HG02970 (cell line): ENCODE measurements at regions not wholly inside any gene's neighbourhood (a gene's known extent, or its start where the extent isn't known, plus 50 kb on each side); places are given as distances from the start of the nearest gene placed in this dataset.
"Not testable (repeated sequence)": the region's sequence is repeated elsewhere in the genome, so short reads cannot be mapped to it uniquely, and the experiment has no call there.

Source experiments
- ATAC-seq: cut with Tn5 transposase; IDR thresholded peaks from one replicate; pipeline ENCODE4 v1.9.1; 2021; ENCODE audit warnings: mild to moderate bottlenecking, moderate library complexity, moderate number of reproducible peaks; ENCODE audit not compliant: unreplicated experiment, low FRiP score

DNA sequence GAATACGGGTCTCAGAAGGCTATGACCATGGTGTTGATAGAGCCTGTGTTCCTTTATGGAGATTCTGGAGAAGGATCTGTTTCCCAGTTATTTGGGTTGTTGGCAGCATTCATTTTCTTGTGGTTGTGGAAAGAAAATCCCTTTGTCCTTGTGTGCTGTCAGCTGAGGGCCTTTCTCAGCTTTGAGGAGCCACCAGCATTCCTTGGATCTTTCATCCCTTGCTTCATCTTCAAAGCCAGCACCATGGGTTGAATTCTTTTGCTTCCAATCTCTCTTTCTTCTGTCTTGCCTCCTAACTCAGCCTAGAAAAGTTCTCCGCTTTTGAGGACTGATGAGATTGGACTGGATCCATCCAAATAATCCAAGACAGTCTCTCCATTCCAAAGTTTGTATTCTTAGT lies 103.2 kb upstream of the MMADHC start:
- ATAC-seq: no peak

DNA sequence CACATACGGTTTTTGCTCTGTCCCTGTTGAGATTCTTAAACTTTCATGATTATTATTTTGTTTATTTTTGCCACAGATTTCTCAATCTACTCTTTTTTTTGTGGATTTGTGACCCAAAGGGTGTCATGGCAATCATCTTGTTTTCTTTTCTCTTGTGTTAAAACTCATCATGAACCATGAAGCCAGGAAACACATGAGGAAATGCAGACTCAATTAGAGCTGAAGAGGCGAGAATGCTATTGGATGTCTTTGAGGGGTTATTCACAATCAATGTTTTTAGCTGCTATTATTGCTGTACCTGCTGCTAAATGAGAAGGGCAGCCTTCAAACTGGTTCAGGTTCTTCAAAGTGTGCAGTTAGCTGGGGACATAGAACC lies 99.5 kb upstream of the MMADHC start:
- no peak for ATAC-seq

DNA sequence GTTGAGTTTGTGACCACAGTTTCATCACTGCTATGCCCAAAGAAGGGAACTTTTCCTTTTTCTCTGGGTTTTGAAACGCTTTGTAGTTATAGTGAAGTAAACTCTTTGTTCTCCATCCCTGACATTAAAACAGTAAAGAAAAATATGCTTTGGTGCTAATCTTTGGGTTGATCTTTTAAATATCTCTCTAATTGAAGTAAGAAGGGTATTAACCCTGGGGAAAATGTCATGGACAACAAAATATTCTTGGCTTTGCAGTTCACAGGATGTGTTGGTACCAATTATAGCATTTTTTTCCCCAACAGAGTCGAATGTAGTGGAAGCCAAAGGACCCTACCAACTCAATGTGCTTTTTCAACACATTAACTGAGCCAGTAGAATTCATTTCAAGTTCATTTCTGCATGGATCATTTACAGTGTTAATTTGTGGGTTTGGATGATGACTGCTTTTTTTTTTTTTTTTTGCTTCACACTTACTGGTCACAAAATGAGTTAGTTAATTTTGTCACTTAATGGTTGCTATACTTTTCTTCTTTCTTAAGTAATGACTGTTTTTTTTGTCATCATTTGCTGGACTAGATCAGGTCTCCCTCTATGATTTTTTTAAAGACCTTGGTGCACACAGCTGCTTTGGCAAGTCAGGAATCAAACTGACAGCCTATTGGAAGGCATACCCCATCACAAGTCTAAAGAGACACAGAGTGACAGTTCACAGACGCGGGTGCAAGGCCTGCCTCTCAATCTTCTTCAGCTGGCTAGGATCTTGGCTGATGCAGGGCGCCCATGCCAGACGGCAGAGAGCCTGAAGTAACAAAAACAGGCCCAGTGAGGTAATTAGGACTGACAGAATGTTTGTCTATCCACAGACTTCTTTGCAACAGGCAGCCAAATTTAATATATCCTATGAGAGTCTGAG lies 98.8 kb upstream of the MMADHC start:
- ATAC-seq: no peak

DNA sequence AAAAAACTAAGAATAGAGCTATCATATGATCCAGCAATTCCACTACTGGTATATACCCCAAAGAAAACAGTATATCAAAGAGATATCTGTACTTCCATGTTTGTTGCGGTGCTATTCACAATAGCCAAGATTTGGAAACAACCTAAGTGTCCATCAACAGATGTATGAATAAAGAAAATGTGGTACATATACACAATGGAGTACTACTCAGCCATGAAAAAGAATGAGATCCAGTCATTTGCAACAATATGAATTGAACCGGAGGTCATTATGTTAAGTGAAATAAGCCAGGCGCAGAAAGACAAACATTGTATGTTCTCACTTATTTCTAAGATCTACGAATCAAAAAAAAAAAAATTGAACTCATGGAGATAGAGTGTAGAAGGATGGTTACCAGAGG lies 97.8 kb upstream of the MMADHC start:
- not testable (repeated sequence) for ATAC-seq

DNA sequence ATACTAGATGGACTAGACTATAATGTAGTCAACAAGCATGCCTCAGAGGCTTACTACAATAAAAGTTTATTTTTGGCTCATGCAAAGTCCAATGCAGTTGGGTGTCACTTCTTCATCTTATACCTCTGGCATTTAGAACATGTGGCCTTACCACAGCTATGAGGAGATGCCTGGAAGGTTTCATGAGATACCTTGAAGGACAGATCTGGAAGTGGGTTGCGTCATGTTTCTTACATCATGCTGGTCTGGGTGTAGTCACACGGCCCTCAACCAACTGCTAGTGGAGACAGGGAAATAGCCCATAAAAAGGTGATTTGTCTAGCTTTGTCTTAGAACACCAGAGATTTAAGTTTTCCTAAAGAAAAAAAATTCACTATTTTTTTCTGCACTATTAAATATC lies 91.7 kb upstream of the MMADHC start:
- ATAC-seq: no peak

DNA sequence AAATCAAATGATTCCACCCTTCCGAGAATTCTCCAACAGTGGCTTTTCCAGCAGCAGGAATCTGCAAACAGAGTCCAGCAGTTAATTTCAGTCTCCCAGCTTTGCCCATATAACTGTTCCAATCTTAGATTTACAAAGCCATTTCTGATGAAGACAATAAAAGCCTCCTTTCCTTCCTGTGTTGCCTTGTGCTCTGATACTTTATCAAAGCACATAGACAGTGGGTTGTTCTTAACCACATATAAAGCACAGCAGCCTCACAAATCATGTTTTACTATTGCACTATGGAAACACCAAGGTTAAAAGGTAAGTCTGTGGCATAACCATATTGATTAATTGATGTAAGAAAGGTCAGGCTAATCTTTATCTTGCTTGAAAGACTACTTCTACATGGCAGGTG lies 89.8 kb upstream of the MMADHC start:
- no peak for ATAC-seq

DNA sequence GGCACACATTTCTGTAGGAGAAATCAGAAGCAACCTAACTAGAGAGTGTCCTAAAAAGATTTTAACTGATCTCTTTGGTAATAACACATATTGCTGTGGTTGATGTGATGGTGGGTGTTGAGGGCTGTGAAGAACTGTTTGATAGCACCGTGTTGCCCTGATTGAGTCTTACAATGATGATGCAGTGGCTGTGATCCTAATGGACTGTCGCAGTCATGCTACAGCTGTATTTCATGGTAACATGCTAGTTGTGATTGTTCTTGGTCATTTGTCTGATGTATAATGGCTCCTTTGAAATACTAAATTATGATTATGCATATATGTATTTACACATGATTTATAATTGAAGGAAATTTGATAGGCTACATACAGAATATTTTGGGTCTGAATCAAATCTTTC lies 82.5 kb upstream of the MMADHC start:
- no peak for ATAC-seq

DNA sequence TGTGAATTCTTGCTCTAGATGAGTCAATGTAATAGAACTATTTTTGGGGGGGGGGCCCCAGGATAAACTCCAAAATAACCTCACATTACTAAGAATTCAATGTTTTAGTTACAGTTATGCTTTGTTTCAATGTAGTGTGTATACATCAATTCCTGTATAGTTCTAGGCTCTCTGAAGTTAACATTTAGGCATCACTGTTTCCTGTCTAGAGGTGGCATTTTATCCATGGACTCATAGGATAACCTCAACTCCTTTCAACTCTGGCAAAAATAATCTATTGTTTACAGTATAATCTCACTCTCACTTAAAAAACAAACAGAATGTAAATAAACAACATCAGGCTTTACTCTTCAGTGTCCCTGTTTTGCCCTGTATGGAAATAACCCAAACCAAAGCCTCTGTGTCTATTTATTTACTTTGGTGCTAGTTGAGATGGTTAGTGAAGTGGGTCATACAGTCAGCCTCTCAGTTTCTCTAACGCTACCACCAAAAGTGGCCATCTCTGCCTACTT lies 79.3 kb upstream of the MMADHC start:
- no peak for ATAC-seq

DNA sequence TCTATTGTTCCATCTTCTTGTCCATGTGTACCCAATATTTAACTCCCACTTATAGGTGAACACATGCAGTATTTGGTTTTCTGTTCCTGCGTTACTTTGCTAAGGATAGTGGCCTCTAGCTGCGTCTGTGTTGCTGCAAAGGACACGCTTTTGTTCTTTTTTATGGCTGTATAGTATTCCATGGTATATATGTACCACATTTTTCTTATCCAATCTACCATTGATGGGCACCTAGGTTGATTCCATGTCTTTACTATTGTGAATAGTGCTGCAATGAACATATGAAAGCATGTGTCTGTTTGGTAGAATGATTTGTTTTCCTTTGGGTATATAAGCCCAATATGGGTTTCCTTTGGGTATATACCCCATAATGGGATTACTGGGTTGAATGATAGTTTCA lies 77.3 kb upstream of the MMADHC start:
- ATAC-seq: no peak

DNA sequence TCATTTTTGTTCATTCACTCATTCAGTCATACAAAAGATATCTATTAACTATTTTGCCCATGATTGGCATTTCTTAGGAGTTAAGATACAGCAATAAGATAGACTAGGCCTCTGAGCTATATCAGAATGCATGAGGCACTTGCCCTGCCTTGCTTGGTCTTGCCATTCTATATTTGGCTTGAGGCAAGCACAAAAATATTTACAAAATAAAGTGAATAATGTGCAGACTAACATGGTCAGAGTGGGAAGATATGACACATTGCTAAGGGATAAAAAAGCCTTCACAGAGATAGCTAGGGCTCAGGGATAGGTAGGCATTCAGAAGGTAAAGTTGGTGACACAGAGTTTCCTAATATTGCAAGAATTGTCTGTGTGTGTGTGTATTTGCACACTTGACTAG lies 75.0 kb upstream of the MMADHC start:
- ATAC-seq: no peak

DNA sequence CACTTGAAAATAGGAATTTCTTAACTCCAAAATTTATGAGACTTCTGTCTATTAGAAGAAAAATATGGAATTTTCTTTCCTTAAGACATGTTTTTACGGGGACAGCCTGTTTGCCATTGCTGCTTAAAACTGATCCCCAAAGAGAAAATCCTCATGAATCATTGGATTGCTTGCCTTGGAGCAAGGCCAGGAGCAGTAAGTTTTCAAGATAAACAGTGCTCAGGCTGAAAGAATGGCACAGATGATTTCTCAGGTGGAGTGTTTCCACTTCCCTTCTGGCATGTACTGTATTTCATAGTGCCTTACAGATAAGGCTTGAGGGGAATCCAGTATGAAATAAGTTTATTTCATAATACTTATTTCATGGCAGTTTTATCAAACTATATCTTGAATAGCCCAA lies 74.3 kb upstream of the MMADHC start:
- ATAC-seq: no peak

DNA sequence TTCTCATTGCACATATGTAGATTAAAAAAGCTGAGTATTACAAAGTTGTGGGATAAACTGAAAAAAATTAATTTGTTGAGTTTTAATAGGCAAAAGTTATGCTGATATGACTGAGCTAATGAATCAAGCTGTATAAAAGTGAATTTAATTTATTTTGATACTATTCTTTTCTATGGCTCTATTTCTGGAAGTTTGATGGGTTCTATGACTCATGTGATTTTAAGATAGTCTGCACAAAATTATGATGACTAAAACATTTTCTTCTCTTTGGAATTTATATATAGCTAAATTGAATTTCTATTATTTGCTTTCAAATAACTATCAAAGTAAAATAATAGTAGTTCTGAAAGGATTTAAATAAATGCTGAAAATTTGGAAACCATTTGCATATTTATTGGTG lies 71.0 kb upstream of the MMADHC start:
- no peak for ATAC-seq

DNA sequence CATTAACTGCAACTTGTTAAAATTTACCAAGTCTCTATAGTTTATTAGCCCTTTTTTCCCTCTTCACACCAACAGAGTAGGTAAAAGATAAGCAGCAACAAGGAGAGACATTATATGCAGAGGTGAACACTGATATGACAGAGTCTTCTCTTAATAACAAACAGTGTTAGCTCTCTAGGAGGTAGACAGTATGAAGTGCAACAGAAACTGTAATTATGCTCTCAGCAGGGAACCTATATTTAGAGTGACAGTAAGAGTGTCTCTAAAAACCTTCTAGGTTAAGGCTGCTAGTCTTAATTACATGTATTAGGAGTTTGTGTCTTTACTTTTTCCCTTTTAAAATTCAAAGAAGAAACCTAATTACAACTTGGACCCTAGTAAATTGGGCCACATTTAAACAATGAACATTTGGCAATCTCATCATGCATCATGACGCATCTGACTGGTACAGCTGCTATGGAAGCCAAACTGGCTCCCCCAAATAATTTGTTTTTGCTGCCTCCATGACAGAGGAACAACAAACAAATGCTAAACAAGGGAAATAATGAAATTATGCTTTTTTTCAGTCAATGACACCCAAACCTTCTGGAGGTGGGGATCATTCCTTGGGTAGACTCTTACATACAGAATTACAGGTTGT lies 69.9 kb upstream of the MMADHC start:
- no peak for ATAC-seq

DNA sequence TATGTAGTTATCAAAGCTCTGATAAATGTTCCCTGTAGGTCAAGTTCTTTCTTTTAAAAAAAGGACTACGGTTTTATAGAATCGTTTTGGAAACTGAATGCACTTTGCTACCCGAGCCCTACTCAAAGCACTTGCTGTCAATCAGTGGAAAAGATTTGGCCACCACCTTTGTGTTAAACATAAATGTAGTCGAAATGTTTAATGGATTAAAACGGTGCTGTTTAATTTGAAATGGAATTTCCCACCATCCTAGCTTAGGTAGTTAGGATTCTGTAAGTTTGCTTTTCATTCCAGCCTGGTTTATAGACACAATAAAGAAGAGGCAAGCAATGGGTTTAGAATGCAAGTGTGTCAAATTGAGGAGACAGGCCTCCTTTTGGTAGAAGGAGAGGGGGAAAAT lies 69.4 kb upstream of the MMADHC start:
- no peak for ATAC-seq

DNA sequence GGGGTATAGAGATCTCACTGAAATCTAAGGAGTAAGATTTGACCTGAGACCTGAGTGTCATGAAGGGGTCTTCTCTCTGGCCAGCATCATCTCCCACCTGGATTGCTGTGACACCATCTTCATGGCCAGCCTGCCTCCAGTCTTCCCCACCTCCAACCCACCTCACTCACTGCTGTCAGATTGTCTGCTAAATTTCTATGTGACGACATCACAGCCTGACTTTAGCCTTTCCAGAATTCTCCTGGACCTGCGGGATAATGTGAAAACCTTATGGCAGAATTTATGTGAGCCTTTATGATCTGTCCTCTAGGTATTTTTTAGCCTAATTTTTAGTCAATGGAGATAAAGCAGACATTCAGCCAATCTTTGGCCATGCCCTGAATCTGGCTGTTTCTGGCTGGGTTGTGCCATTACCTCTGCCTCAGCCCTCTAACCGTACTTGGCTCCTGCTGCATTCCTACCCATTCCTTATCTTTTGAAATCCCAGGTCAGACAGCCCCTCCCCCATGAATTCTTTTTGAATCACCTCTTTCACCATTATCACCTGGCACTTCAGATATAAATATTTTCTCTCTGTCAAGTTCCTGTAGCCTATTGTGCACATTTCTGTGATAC lies 66.4 kb upstream of the MMADHC start:
- no peak for ATAC-seq

DNA sequence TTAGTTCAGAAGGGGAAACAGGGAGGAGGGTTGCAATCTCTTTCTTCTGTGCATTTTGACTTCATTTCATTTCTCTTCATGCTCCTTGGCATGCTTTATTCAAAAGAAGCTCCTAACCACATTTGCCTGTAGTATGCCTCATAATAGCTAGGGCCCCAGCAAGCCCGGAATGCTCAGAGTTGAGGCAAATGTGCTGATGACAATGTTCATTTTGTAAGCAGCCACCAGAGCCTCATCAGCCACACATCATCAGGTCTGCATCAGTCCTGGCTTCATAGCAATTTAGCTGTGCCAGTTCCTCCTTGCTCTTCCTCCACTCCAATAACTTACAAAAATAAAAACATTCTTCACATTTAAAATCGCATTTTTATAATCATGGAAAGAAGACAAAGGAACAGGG lies 65.4 kb upstream of the MMADHC start:
- no peak for ATAC-seq

DNA sequence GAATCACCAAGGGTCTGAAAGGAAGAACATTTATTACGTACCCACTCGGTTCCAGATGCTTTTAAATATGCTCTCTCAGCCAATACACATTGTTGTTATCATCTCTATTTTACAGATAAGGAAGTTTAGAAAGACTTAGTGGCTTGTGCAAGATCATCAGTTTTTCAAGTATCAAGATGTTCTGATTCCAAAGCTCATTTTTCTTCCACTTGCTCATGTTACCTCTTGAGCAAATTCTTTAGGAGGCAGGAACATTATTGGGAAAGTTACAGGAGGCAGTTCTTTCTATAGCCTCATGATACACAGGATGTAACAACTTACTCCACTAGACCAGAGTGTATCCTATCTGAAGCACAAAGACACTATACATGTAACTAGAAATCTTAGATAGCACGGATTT lies 65.0 kb upstream of the MMADHC start:
- no peak for ATAC-seq

DNA sequence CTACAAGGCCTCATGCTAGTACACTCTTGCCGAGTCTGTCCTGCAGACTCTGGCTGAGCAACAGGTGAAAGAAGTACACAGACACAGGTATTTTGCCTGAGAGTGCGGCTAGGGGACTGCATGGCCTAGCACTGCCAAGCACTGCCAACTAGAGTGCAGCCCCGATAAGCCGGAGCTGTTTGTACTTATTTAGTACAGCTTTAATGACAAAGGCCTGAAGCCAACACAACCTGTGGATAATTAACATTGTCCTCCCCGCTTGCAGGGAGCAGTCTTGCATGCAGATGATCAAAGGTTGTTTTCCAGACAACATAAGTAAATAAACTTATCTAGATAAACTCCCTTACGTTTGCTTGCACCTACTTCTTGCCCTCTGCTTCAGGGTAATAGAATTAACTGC lies 63.7 kb upstream of the MMADHC start:
- ATAC-seq: no peak

DNA sequence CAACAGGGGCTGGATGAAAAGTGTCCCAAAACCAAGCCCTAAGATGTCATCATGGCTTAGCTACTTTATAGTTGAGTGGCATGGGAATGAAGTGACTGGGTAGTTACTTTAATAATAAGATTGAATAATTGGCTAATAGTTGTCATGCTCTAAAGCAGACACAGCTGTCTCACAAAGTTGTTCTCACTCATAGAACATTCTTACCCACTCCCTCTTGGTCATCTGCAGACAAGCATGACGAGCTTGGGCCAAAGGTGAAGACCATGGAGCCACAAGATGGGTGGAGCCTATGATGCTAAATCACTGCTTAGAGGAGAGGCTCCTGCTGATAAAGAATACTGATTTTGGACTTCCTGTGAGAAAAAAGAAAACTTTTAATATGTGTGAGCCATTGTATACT lies 62.4 kb upstream of the MMADHC start:
- ATAC-seq: no peak

DNA sequence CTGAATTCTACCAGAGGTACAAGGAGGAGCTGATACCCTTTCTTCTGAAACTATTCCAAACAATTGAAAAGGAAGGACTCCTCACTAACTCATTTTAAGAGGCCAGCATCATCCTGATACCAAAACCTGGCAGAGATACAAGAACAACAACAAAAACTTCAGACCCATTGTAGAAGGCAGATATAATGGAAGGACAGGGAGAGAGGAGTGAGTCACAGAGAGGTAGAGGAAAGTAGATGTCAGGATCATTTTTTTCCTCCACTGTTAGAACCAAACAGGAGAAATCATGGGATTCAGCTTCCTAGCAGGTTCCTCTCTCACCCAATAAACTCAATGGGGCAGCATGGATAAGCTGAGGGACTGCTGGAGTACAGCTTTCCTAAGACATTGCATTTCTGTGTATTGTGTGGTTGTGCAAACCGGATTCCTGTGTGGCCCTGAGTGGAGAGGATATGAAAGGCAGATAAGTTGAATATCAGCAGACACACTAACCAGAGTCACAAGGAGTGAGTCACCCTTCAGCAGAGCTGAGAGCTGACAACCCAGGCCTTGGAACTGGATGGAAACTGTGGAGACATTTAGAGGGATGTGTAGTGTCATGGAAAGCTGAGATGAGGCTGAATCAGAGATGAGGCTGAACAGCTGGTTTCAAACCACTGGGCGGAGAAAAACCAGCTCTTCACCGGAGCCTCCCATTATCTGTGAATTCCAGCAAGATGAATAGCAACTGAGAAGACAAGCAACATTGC lies 60.9 kb upstream of the MMADHC start:
- no peak for ATAC-seq

DNA sequence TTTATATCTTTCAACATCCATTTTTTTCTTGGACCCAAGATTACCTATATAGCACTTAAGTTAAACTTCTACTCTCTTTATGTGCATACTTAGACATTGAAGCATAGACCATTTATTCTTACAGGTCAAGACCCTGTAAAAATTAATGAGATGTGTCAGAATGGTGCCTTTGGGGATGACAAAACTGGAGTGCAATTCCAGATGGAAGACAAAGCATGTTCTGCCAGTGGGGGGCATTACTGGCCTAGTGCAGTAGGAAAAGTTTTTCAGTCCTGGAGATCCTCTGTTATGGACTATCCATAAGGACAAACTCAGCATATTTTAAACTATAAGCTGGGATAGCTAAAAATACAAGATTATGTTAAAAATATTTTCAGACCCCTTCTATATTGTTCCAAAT lies 57.8 kb upstream of the MMADHC start:
- ATAC-seq: no peak
